Gastroesophageal sphincter (tissue), 3 donors: ENCODE measurements at regions not wholly inside any gene's neighbourhood (a gene's known extent, or its start where the extent isn't known, plus 50 kb on each side); places are given as distances from the start of the nearest gene placed in this dataset.

Experiments used
- EP300 ChIP-seq: sonication (generic); formaldehyde crosslinking; IDR thresholded peaks from one replicate; pipeline ENCODE4 v1.6.1; 2017; ENCODE audit warnings: antibody characterized with exemption, mild to moderate bottlenecking
- POLR2A ChIP-seq, 2 donors: fragments of 450-650 bp; IDR thresholded peaks; one replicate each; pipeline ENCODE4 v1.6.1; 2017; ENCODE audit warnings: antibody characterized with exemption in 2 of 2, mild to moderate bottlenecking in 2 of 2, moderate library complexity in 1 of 2
- POLR2AphosphoS5 ChIP-seq: sonication (generic); formaldehyde crosslinking; IDR thresholded peaks from one replicate; pipeline ENCODE4 v1.6.1; 2017; ENCODE audit warnings: antibody characterized with exemption
- TF ChIP-seq, protein P1 (sequence below), 4 experiments: fragments of 200-600 bp in 2 of 4; fragments of 450-650 bp in 2 of 4; sonication (generic) in 1 of 4; IDR thresholded peaks; one replicate each; pipeline ENCODE4 v1.5.1; 2017 to 2019; ENCODE audit warnings: antibody characterized with exemption in 4 of 4, mild to moderate bottlenecking in 2 of 4, moderate library complexity in 2 of 4

DNA sequence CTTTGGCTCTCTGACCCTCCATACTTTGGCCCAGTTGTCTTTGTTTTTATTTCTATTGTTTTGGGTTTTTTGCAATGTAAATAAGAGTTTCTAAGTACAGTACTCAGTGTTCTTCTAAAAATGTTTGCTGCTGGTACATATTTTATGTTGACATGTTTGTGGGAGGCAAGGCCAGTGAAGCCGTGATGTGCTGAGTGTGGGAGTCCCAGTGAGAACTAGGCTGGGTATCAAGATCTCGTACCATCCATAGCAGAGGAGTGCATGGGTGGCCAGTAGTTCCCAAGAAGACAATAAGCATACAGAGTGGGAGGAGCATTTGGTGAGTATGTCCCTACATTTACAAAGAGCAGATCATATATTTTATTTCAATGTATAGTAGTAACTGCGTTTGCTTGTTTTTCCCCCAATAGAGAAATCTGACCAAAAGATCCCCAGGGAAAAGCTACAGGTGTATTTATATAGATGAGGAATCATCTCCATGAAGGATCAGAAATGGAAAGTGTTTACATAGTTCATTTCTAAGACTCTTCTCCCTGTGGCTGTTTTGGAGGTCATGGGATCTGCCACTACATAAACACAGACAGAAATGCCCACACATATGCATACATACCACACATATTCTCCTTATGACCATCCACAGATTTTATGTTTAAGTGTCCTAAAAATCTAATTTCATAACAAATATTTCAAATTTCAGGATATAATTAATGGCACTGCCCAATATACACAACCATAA lies 285.9 kb downstream of the ALDH8A1 start:
- TF ChIP-seq POLR2A (IDR thresholded peaks at IDR 0.05) (no peak), EP300 (no peak), POLR2AphosphoS5 (no peak)
- TF ChIP-seq, protein P1, sequence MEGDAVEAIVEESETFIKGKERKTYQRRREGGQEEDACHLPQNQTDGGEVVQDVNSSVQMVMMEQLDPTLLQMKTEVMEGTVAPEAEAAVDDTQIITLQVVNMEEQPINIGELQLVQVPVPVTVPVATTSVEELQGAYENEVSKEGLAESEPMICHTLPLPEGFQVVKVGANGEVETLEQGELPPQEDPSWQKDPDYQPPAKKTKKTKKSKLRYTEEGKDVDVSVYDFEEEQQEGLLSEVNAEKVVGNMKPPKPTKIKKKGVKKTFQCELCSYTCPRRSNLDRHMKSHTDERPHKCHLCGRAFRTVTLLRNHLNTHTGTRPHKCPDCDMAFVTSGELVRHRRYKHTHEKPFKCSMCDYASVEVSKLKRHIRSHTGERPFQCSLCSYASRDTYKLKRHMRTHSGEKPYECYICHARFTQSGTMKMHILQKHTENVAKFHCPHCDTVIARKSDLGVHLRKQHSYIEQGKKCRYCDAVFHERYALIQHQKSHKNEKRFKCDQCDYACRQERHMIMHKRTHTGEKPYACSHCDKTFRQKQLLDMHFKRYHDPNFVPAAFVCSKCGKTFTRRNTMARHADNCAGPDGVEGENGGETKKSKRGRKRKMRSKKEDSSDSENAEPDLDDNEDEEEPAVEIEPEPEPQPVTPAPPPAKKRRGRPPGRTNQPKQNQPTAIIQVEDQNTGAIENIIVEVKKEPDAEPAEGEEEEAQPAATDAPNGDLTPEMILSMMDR (IDR thresholded peaks at IDR 0.05) = no peak
